SK-N-SH (cell line): ENCODE measurements at regions not wholly inside any gene's neighbourhood (a gene's known extent, or its start where the extent isn't known, plus 50 kb on each side); places are given as distances from the start of the nearest gene placed in this dataset.

Experiments
- CTCF ChIA-PET: fragments of 300-600, 350-600 bp; formaldehyde crosslinking; extraction: SDS; loops from one replicate; lab custom pipeline; 2021; lab: Yijun Ruan, JAX
- POLR2A ChIA-PET: fragments of 350-600 bp; sonication (Branson Sonifier 250); formaldehyde crosslinking; extraction: SDS; loops from one replicate; lab custom pipeline; 2020; ENCODE audit warnings: antibody characterized with exemption, inconsistent platforms; lab: Yijun Ruan, JAX
- DNase-seq: peaks from one replicate; pipeline ENCODE4 v3.0.0; 2012
- H2AFZ ChIP-seq: fragments of 200-600 bp; sonication (generic); 2 replicates; pipeline ENCODE4 v1.8.1; 2016; ENCODE audit warnings: antibody characterized with exemption, mild to moderate bottlenecking, low read depth
- H3F3A ChIP-seq: fragments of 200-600 bp; sonication (generic); replicated peaks from 2 replicates; pipeline ENCODE3; 2016; ENCODE audit warnings: antibody characterized with exemption, mild to moderate bottlenecking; ENCODE audit not compliant: insufficient read depth
- H3K27ac ChIP-seq, 2 experiments: fragments of 200-500 bp in 1 of 2; fragments of 200-600 bp in 1 of 2; sonication (Bioruptor generic) in 1 of 2; sonication (generic), shearing (Covaris generic) in 1 of 2; 2 replicates each; pipeline versions ENCODE4 v1.5.1 to v1.6.1; 2014 to 2016; ENCODE audit warnings: low read depth in 2 of 2, inconsistent platforms in 1 of 2, low read length in 1 of 2, mild to moderate bottlenecking in 1 of 2, mixed read lengths in 1 of 2
- H3K27me3 ChIP-seq: fragments of 200-600 bp; sonication (generic), shearing (Covaris generic); 2 replicates; pipeline ENCODE4 v1.6.1; 2016; ENCODE audit warnings: mixed run types; ENCODE audit not compliant: insufficient read depth
- H3K36me3 ChIP-seq, 2 experiments: fragments of 200-500 bp in 1 of 2; fragments of 200-600 bp in 1 of 2; sonication (Bioruptor generic) in 1 of 2; sonication (generic) in 1 of 2; replicated peaks in 1 of 2; 2 replicates each; pipeline versions ENCODE3 to v1.5.1; 2014 to 2016; ENCODE audit warnings: low read length in 1 of 2, mild to moderate bottlenecking in 1 of 2; ENCODE audit not compliant: insufficient read depth in 2 of 2, control insufficient read depth in 1 of 2
- H3K4me1 ChIP-seq, 2 experiments: fragments of 200-500 bp in 1 of 2; fragments of 200-600 bp in 1 of 2; sonication (Bioruptor generic) in 1 of 2; sonication (generic), shearing (Covaris generic) in 1 of 2; 2 replicates each; pipeline versions ENCODE4 v1.5.1 to v1.6.1; 2014 to 2016; ENCODE audit warnings: low read depth in 1 of 2, low read length in 1 of 2, mixed run types in 1 of 2; ENCODE audit not compliant: insufficient read depth in 2 of 2, control insufficient read depth in 1 of 2
- H3K4me2 ChIP-seq: fragments of 200-600 bp; sonication (generic), shearing (Covaris generic); 2 replicates; pipeline ENCODE4 v1.6.1; 2017; ENCODE audit warnings: mixed run types
- H3K4me3 ChIP-seq, 2 experiments: fragments of 200-500 bp in 1 of 2; fragments of 200-600 bp in 1 of 2; sonication (Bioruptor generic) in 1 of 2; sonication (generic), shearing (Covaris generic) in 1 of 2; 2 replicates each; pipeline versions ENCODE4 v1.5.1 to v1.8.1; 2014 to 2016; ENCODE audit warnings: low read depth in 2 of 2, inconsistent platforms in 1 of 2, low read length in 1 of 2, mild to moderate bottlenecking in 1 of 2, mixed read lengths in 1 of 2, moderate library complexity in 1 of 2
- H3K79me2 ChIP-seq: fragments of 200-600 bp; sonication (generic); 2 replicates; pipeline ENCODE4 v1.8.1; 2017; ENCODE audit warnings: mild to moderate bottlenecking; ENCODE audit not compliant: insufficient read depth
- H3K9ac ChIP-seq: fragments of 200-600 bp; sonication (generic); 2 replicates; pipeline ENCODE4 v1.6.1; 2017; ENCODE audit warnings: mixed run types
- H3K9me2 ChIP-seq: fragments of 200-600 bp; sonication (generic); 2 replicates; pipeline ENCODE4 v1.6.1; 2017; ENCODE audit warnings: mixed run types
- H3K9me3 ChIP-seq: fragments of 200-600 bp; sonication (generic); 2 replicates; pipeline ENCODE4 v1.6.1; 2017; ENCODE audit warnings: mixed run types, mild to moderate bottlenecking, moderate library complexity
- H4K20me1 ChIP-seq: fragments of 200-600 bp; sonication (generic); 2 replicates; pipeline ENCODE4 v1.6.1; 2017; ENCODE audit warnings: mild to moderate bottlenecking, mixed run types; ENCODE audit not compliant: insufficient read depth
- ELF1 ChIP-seq: IDR thresholded peaks from 2 replicates; pipeline ENCODE4 v1.4.0; 2012
- FOSL2 ChIP-seq: IDR thresholded peaks from 2 replicates; pipeline ENCODE4 v1.4.0; 2012; ENCODE audit warnings: low read depth, mild to moderate bottlenecking, moderate library complexity, borderline replicate concordance
- FOXJ3 ChIP-seq: sonication (generic); formaldehyde crosslinking; IDR thresholded peaks from 2 replicates; pipeline ENCODE4 v1.5.1; 2020; ENCODE audit warnings: mild to moderate bottlenecking, missing genetic modification reagents
- GABPA ChIP-seq: IDR thresholded peaks from 2 replicates; pipeline ENCODE4 v1.4.0; 2012; ENCODE audit warnings: low read depth, mild to moderate bottlenecking
- GATA2 ChIP-seq: sonication (generic); formaldehyde crosslinking; IDR thresholded peaks from 2 replicates; pipeline ENCODE4 v1.5.0; 2020; ENCODE audit warnings: mild to moderate bottlenecking, missing genetic modification reagents
- JUND ChIP-seq: IDR thresholded peaks from 2 replicates; pipeline ENCODE4 v1.4.0; 2012
- MXI1 ChIP-seq: IDR thresholded peaks from 2 replicates; pipeline ENCODE4 v1.6.1; 2012; ENCODE audit warnings: mild to moderate bottlenecking, low read depth, low read length, improper control_type of control experiment
- NFIC ChIP-seq: IDR thresholded peaks from 2 replicates; pipeline ENCODE4 v1.4.0; 2012; ENCODE audit warnings: borderline replicate concordance
- NRF1 ChIP-seq: IDR thresholded peaks from 2 replicates; pipeline ENCODE4 v1.6.1; 2012; ENCODE audit warnings: low read depth, mild to moderate bottlenecking, low read length
- POLR2AphosphoS5 ChIP-seq: IDR thresholded peaks from 2 replicates; pipeline ENCODE4 v1.6.1; 2012; ENCODE audit warnings: low read depth, low read length
- RAD21 ChIP-seq: IDR thresholded peaks from 2 replicates; pipeline ENCODE4 v1.6.1; 2012; ENCODE audit warnings: mild to moderate bottlenecking, low read length
- RCOR1 ChIP-seq: fragments of 150-350 bp; IDR thresholded peaks from 2 replicates; pipeline ENCODE4 v1.6.1; 2017; ENCODE audit warnings: antibody characterized with exemption, low read length
- RFX5 ChIP-seq: IDR thresholded peaks from 2 replicates; pipeline ENCODE4 v1.6.1; 2012; ENCODE audit warnings: mild to moderate bottlenecking, improper control_type of control experiment, low read length
- SMC3 ChIP-seq: IDR thresholded peaks from 2 replicates; pipeline ENCODE4 v1.6.1; 2012; ENCODE audit warnings: low read depth, low read length, improper control_type of control experiment
- TCF12 ChIP-seq: IDR thresholded peaks from 2 replicates; pipeline ENCODE4 v1.4.0; 2012
- YY1 ChIP-seq: IDR thresholded peaks from 2 replicates; pipeline ENCODE4 v1.4.0; 2012; ENCODE audit warnings: low read depth, mild to moderate bottlenecking
- WGBS: methylation state at CpG from one replicate; pipeline ENCODE4 v1.1.6; 2017; ENCODE audit warnings: low lambda C conversion rate; 5-methylcytosine and 5-hydroxymethylcytosine counted together
- TF ChIP-seq, protein P1 (sequence below): fragments of 150-350 bp; IDR thresholded peaks from 2 replicates; pipeline ENCODE4 v1.6.1; 2017; ENCODE audit warnings: antibody characterized with exemption, low read length, low read depth, borderline replicate concordance
- TF ChIP-seq, protein P2 (sequence below): IDR thresholded peaks from 2 replicates; pipeline ENCODE4 v1.4.0; 2012; ENCODE audit warnings: low read depth
- TF ChIP-seq, protein P3 (sequence below): IDR thresholded peaks from 2 replicates; pipeline ENCODE4 v1.6.1; 2012; ENCODE audit warnings: mild to moderate bottlenecking, low read depth, low read length, moderate library complexity
- TF ChIP-seq, protein P4 (sequence below): fragments of 150-350 bp; IDR thresholded peaks from 2 replicates; pipeline ENCODE4 v1.6.1; 2016; ENCODE audit warnings: mild to moderate bottlenecking, low read depth, low read length

DNA sequence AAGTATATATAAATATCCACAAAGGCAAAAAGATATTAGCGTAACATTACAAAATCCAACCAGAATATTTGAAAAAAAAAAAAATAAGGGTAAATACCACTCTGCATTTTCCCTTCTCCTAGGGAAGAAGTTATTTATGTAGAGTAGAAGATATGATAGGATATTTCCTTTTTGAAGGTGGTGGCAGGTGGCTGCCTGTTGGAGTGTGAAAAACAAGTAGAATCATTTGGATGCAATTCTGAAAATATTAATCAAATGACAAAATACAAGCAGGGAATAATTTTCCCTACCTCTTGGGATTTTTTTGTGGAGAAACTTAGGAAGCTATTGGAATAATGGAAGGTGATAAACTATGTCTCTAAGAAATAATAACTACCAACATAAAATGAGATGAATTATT lies 62.5 kb upstream of the OGFRL1 start:
- POLR2A ChIA-PET = no interaction called here

DNA sequence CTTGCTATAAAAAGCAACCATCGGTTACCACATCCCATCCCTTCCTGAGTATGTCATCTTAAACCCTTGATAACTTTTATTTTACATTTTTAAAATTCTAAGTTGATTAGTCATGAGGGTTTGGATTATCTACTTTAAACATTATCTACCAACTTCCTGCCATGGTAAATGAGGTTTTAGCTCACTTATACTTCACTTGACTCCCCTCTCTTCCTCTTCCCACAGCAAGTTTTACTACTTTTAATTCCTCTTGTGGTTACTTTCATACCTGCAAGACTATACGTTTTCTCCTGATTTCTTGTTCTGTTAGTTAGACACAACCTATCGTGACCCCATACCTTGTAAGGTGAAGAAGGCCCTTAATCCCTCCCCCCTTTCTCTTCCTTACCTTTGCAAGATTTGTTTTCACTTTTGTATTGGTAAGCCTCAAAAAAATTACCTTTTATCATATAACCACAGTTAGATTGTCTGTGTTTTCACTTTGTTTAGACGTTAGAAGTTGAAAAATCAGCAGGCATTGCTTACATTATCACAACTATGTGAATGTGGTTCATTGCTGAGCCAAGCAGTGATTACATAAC lies 60.1 kb upstream of the OGFRL1 start:
- no peak for TF ChIP-seq NRF1
- TF ChIP-seq NFIC = no peak
- TF ChIP-seq GATA2 = no peak
- TF ChIP-seq, protein P1, sequence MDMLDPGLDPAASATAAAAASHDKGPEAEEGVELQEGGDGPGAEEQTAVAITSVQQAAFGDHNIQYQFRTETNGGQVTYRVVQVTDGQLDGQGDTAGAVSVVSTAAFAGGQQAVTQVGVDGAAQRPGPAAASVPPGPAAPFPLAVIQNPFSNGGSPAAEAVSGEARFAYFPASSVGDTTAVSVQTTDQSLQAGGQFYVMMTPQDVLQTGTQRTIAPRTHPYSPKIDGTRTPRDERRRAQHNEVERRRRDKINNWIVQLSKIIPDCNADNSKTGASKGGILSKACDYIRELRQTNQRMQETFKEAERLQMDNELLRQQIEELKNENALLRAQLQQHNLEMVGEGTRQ = no peak
- TF ChIP-seq FOSL2 = no peak
- TF ChIP-seq YY1 = no peak
- TF ChIP-seq POLR2AphosphoS5 = no peak
- TF ChIP-seq GABPA = no peak
- no peak for TF ChIP-seq RFX5
- no peak for TF ChIP-seq RCOR1
- no peak for TF ChIP-seq MXI1
- no peak for TF ChIP-seq JUND
- no peak for TF ChIP-seq FOXJ3
- TF ChIP-seq RAD21 = no peak
- TF ChIP-seq, protein P2, sequence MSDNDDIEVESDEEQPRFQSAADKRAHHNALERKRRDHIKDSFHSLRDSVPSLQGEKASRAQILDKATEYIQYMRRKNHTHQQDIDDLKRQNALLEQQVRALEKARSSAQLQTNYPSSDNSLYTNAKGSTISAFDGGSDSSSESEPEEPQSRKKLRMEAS = no peak
- TF ChIP-seq TCF12 = no peak
- TF ChIP-seq, all 33 proteins: peak for 0
- Histone ChIP-seq H3K79me2 (no peaks in the 10 kb centered on the region), H3K4me2 (no peak overlapping the region), H3K4me1 (no peaks in the 10 kb centered on the region), H3K9me3 (no peaks in the 10 kb centered on the region), H3K27me3 (no peaks in the 10 kb centered on the region), H3K9ac (no peak overlapping the region), H3K27ac (no peak overlapping the region), H4K20me1 (no peaks in the 10 kb centered on the region), H3K9me2 (no peaks in the 10 kb centered on the region), H2AFZ (no peak overlapping the region), H3K36me3 (no peaks in the 10 kb centered on the region), H3K4me3 (no peak overlapping the region), H3F3A (no peaks in the 10 kb centered on the region)
- ChIA-PET POLR2A (no interaction called here), CTCF (no interaction called here)
- WGBS = 41% methylated on average over 4 of the region's 4 CpGs
- DNase-seq = no peak

More for the DNA sequence above, 62.5 kb upstream of the OGFRL1 start:
- TF ChIP-seq, protein P3, sequence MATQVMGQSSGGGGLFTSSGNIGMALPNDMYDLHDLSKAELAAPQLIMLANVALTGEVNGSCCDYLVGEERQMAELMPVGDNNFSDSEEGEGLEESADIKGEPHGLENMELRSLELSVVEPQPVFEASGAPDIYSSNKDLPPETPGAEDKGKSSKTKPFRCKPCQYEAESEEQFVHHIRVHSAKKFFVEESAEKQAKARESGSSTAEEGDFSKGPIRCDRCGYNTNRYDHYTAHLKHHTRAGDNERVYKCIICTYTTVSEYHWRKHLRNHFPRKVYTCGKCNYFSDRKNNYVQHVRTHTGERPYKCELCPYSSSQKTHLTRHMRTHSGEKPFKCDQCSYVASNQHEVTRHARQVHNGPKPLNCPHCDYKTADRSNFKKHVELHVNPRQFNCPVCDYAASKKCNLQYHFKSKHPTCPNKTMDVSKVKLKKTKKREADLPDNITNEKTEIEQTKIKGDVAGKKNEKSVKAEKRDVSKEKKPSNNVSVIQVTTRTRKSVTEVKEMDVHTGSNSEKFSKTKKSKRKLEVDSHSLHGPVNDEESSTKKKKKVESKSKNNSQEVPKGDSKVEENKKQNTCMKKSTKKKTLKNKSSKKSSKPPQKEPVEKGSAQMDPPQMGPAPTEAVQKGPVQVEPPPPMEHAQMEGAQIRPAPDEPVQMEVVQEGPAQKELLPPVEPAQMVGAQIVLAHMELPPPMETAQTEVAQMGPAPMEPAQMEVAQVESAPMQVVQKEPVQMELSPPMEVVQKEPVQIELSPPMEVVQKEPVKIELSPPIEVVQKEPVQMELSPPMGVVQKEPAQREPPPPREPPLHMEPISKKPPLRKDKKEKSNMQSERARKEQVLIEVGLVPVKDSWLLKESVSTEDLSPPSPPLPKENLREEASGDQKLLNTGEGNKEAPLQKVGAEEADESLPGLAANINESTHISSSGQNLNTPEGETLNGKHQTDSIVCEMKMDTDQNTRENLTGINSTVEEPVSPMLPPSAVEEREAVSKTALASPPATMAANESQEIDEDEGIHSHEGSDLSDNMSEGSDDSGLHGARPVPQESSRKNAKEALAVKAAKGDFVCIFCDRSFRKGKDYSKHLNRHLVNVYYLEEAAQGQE = no peak
- TF ChIP-seq SMC3 (no peak), GATA2 (no peak), ELF1 (no peak), NRF1 (no peak), GABPA (no peak)
- TF ChIP-seq, protein P4, sequence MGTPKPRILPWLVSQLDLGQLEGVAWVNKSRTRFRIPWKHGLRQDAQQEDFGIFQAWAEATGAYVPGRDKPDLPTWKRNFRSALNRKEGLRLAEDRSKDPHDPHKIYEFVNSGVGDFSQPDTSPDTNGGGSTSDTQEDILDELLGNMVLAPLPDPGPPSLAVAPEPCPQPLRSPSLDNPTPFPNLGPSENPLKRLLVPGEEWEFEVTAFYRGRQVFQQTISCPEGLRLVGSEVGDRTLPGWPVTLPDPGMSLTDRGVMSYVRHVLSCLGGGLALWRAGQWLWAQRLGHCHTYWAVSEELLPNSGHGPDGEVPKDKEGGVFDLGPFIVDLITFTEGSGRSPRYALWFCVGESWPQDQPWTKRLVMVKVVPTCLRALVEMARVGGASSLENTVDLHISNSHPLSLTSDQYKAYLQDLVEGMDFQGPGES = no peak
- Histone ChIP-seq H3F3A (no peaks in the 10 kb centered on the region), H3K9me3 (no peaks in the 10 kb centered on the region), H3K27me3 (no peaks in the 10 kb centered on the region), H4K20me1 (no peaks in the 10 kb centered on the region), H3K4me2 (no peak overlapping the region), H3K9me2 (no peaks in the 10 kb centered on the region), H3K4me3 (no peak overlapping the region), H3K4me1 (no peaks in the 10 kb centered on the region), H2AFZ (no peak overlapping the region), H3K79me2 (no peaks in the 10 kb centered on the region), H3K36me3 (no peaks in the 10 kb centered on the region), H3K27ac (no peak overlapping the region), H3K9ac (no peak overlapping the region)
- CTCF ChIA-PET = interaction anchor here (0.6 kb wide), 1 partner anchor 1401 kb away, joined by 3 read pairs; no protein-coding TSS in a partner anchor
- WGBS = 94% methylated on average over 1 of the region's 1 CpG
- no peak for DNase-seq
